NCI-H1417 treated with DMSO at 0.1 percent for 48 hours (cell line): ENCODE measurements at regions not wholly inside any gene's neighbourhood (a gene's known extent, or its start where the extent isn't known, plus 50 kb on each side); places are given as distances from the start of the nearest gene placed in this dataset.
A peak's percentile ranks its signal among the peaks of the same experiment; 100 is the strongest.
"Not testable (repeated sequence)": the region's sequence is repeated elsewhere in the genome, so short reads cannot be mapped to it uniquely, and the experiment has no call there.

ENCODE experiments used
- DNase-seq: peaks from one replicate; lab custom pipeline; 2025; lab: John Stamatoyannopoulos, UW

GRCh38 chr1:34369701-34370455 is 193.2 kb downstream of the C1orf94 start:
- no peak for DNase-seq

- no peak for DNase-seq
These were observed 194.0 kb downstream of the C1orf94 start for GRCh38 chr1:34370748-34371147.

GRCh38 chr1:34371179-34371578 is 194.5 kb downstream of the C1orf94 start:
- not testable (repeated sequence) for DNase-seq

GRCh38 chr1:34371829-34372532 is 195.3 kb downstream of the C1orf94 start:
- no peak for DNase-seq

- no peak for DNase-seq
These were observed 196.2 kb downstream of the C1orf94 start for GRCh38 chr1:34372891-34373290.

GRCh38 chr1:34373912-34374311 is 197.2 kb downstream of the C1orf94 start:
- DNase-seq = no peak

- DNase-seq = no peak
These were observed 199.8 kb downstream of the C1orf94 start for GRCh38 chr1:34376531-34376930.

- no peak for DNase-seq
These were observed 202.5 kb downstream of the C1orf94 start for GRCh38 chr1:34378968-34379856.

- DNase-seq = no peak
These were observed 203.2 kb downstream of the C1orf94 start for GRCh38 chr1:34379911-34380310.

GRCh38 chr1:34380526-34381124 is 203.9 kb downstream of the C1orf94 start:
- DNase-seq = no peak

GRCh38 chr1:34389974-34390373 is 213.3 kb downstream of the C1orf94 start:
- no peak for DNase-seq

- DNase-seq = no peak
These were observed 219.3 kb downstream of the C1orf94 start for GRCh38 chr1:34396042-34396441.

GRCh38 chr1:34398241-34398915 is 221.7 kb downstream of the C1orf94 start:
- no peak for DNase-seq

GRCh38 chr1:34398916-34399275 is 222.2 kb downstream of the C1orf94 start:
- no peak for DNase-seq

- no peak for DNase-seq
These were observed 224.0 kb downstream of the C1orf94 start for GRCh38 chr1:34400675-34401074.

GRCh38 chr1:34403156-34403555 is 226.4 kb downstream of the C1orf94 start:
- DNase-seq = no peak

- no peak for DNase-seq
These were observed 228.1 kb downstream of the C1orf94 start for GRCh38 chr1:34404804-34405203.

GRCh38 chr1:34405266-34405959 is 228.7 kb downstream of the C1orf94 start:
- DNase-seq = no peak

- DNase-seq = no peak
These were observed 229.7 kb downstream of the C1orf94 start for GRCh38 chr1:34406377-34406776.

- DNase-seq = peak; percentile 3
These were observed 230.3 kb downstream of the C1orf94 start for GRCh38 chr1:34406833-34407539.
